GM18867 (cell line): ENCODE measurements at regions not wholly inside any gene's neighbourhood (a gene's known extent, or its start where the extent isn't known, plus 50 kb on each side); places are given as distances from the start of the nearest gene placed in this dataset.
"Not testable (repeated sequence)": the region's sequence is repeated elsewhere in the genome, so short reads cannot be mapped to it uniquely, and the experiment has no call there.

Source experiments
- ATAC-seq: cut with Tn5 transposase; IDR thresholded peaks from one replicate; pipeline ENCODE4 v1.9.1; 2021; ENCODE audit warnings: mild to moderate bottlenecking, moderate library complexity; ENCODE audit not compliant: unreplicated experiment

GRCh38 chr16:52976539-52977167, 76.0 kb downstream of the CHD9NB start:
- ATAC-seq = peak; percentile 53

- ATAC-seq = no peak
Observed at GRCh38 chr16:52967744-52968143, 85.0 kb downstream of the CHD9NB start.

- no peak for ATAC-seq
Observed at GRCh38 chr16:52964290-52964689, 88.4 kb downstream of the CHD9NB start.

- ATAC-seq = no peak
Observed at GRCh38 chr16:52963855-52964242, 88.8 kb downstream of the CHD9NB start.

GRCh38 chr16:52963212-52963854, 89.4 kb downstream of the CHD9NB start:
- ATAC-seq = no peak

- ATAC-seq = no peak
Observed at GRCh38 chr16:52958951-52959350, 93.7 kb downstream of the CHD9NB start.

GRCh38 chr16:52957199-52957598, 95.5 kb downstream of the CHD9NB start:
- ATAC-seq = no peak

GRCh38 chr16:52956044-52956443, 96.7 kb downstream of the CHD9NB start:
- no peak for ATAC-seq

- ATAC-seq = no peak
Observed at GRCh38 chr16:52953215-52953614, 99.5 kb downstream of the CHD9NB start.

- no peak for ATAC-seq
Observed at GRCh38 chr16:52948946-52949345, 103.8 kb downstream of the CHD9NB start.

GRCh38 chr16:52932321-52932720, 120.4 kb downstream of the CHD9NB start:
- ATAC-seq = no peak

GRCh38 chr16:52929478-52930400, 123.0 kb downstream of the CHD9NB start:
- ATAC-seq = no peak

GRCh38 chr16:52928955-52929354, 123.7 kb downstream of the CHD9NB start:
- no peak for ATAC-seq

GRCh38 chr16:52925143-52925542, 127.6 kb downstream of the CHD9NB start:
- ATAC-seq = no peak

GRCh38 chr16:52924162-52924561, 128.5 kb downstream of the CHD9NB start:
- ATAC-seq = no peak

- ATAC-seq = no peak
Observed at GRCh38 chr16:52921104-52921503, 131.6 kb downstream of the CHD9NB start.

GRCh38 chr16:52920331-52920730, 132.4 kb downstream of the CHD9NB start:
- no peak for ATAC-seq

- ATAC-seq = no peak
Observed at GRCh38 chr16:52914428-52914827, 138.3 kb downstream of the CHD9NB start.

GRCh38 chr16:52912565-52913173, 140.0 kb downstream of the CHD9NB start:
- peak; percentile 74 for ATAC-seq

- ATAC-seq = not testable (repeated sequence)
Observed at GRCh38 chr16:52908057-52908456, 144.6 kb downstream of the CHD9NB start.

- ATAC-seq = no peak
Observed at GRCh38 chr16:52906281-52906680, 146.4 kb downstream of the CHD9NB start.
